ENCODE measurements at regions not wholly inside any gene's neighbourhood (a gene's known extent, or its start where the extent isn't known, plus 50 kb on each side); places are given as distances from the start of the nearest gene placed in this dataset.

DNA sequence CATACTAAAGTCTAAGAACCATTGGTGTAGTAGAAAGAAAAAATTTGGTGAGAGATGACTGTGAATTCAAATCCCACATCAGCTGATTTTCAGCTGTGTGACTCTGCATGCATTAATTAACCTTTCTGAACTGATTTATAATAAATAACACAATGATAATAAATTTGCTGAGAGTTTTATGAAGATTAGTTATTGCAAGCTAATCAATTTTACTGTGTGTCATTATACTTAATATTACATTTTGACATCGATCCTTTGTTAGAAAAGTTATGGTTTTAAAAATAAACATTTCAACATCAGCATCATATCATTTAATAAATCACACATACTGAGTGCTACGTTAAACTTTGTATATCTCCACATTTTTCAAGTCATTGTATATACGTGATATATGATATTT lies 599.7 kb upstream of the MMS22L start:
- TF ChIP-seq CTCF (IDR thresholded peaks at IDR 0.05) (no peak), POLR2A (IDR thresholded peaks at IDR 0.05) (no peak)
